ENCODE measurements at regions not wholly inside any gene's neighbourhood (a gene's known extent, or its start where the extent isn't known, plus 50 kb on each side); places are given as distances from the start of the nearest gene placed in this dataset.

GRCh38 chr11:11207428-11207827 is 145.6 kb downstream of the CSNK2A3 start:
- WGBS, 2 experiments (ENCODE audit: extremely low coverage in 1 of 2, insufficient coverage in 1 of 2, insufficient read length in 1 of 2, insufficient replicate concordance in 2 of 2, low coverage in 1 of 2, low lambda C conversion rate in 2 of 2, missing lambda C conversion rate in 1 of 2): 86% methylated on average over 3 of the region's 3 CpGs; no CpG with 5 or more reads in 1 of the 2 experiments
- H3K18ac ChIP-seq (ENCODE audit: extremely low read depth, low read length): no peak overlapping the region
- H2BK5ac ChIP-seq (ENCODE audit: low read depth, low read length): no peak overlapping the region
- no peak overlapping the region for H3K23ac ChIP-seq (ENCODE audit: insufficient read length)
- H3K36me3 ChIP-seq (ENCODE audit: control insufficient read depth in 2 of 4, insufficient read depth in 4 of 4, low read length in 3 of 4): no peaks in the 10 kb centered on the region
- no peak overlapping the region for H4K8ac ChIP-seq (ENCODE audit: extremely low read depth, insufficient read depth, low read length)
- TF ChIP-seq, protein P1, sequence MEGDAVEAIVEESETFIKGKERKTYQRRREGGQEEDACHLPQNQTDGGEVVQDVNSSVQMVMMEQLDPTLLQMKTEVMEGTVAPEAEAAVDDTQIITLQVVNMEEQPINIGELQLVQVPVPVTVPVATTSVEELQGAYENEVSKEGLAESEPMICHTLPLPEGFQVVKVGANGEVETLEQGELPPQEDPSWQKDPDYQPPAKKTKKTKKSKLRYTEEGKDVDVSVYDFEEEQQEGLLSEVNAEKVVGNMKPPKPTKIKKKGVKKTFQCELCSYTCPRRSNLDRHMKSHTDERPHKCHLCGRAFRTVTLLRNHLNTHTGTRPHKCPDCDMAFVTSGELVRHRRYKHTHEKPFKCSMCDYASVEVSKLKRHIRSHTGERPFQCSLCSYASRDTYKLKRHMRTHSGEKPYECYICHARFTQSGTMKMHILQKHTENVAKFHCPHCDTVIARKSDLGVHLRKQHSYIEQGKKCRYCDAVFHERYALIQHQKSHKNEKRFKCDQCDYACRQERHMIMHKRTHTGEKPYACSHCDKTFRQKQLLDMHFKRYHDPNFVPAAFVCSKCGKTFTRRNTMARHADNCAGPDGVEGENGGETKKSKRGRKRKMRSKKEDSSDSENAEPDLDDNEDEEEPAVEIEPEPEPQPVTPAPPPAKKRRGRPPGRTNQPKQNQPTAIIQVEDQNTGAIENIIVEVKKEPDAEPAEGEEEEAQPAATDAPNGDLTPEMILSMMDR (IDR thresholded peaks at IDR 0.05; ENCODE audit: control extremely low read depth in 1 of 3, insufficient read depth in 1 of 3, low read depth in 1 of 3, low read length in 3 of 3): peak in 2 of 3 experiments; percentile 16 to 27; a peak in 2 of 4 replicates
- TF ChIP-seq ATF2 (IDR thresholded peaks at IDR 0.05; ENCODE audit: low read length) (no peak), RAD21 (IDR thresholded peaks at IDR 0.05 in 1 of 2, conservative IDR thresholded peaks at IDR 0.05 in 1 of 2; ENCODE audit: low read depth in 2 of 2, low read length in 2 of 2) (peak; percentile 35; a peak in 3 of 4 replicates), HDAC6 (IDR thresholded peaks at IDR 0.05; ENCODE audit: low read depth, low read length) (no peak)
- H3K14ac ChIP-seq (ENCODE audit: insufficient read length): no peak overlapping the region
- H3K4me1 ChIP-seq (replicated peaks in 1 of 4; ENCODE audit: control insufficient read depth in 3 of 4, insufficient read depth in 4 of 4, low read length in 3 of 4): no peaks in the 10 kb centered on the region
- no peak overlapping the region for H2AFZ ChIP-seq (ENCODE audit: low read length)
- no peak for FAIRE-seq
- H3K4me3 ChIP-seq (ENCODE audit: extremely low read depth in 1 of 4, insufficient read depth in 2 of 4, low read depth in 3 of 4, low read length in 4 of 4): no peak overlapping the region
- H3K23me2 ChIP-seq (ENCODE audit: low read depth, low read length): no peaks in the 10 kb centered on the region
- H3K56ac ChIP-seq (replicated peaks; ENCODE audit: insufficient read length, low read depth, low read length): no peak overlapping the region
- ChIA-PET CTCF (ENCODE audit: partially characterized antibody) (interaction anchor here (0.8 to 1.8 kb wide), 10 partner anchors 11 to 183 kb away, joined by 3 to 6 read pairs (median 3); no protein-coding TSS in a partner anchor), POLR2A (ENCODE audit: partially characterized antibody) (no interaction called here)
- no peak for DNase-seq (ENCODE audit: low read depth in 1 of 2, low spot score in 2 of 2)
- no peak overlapping the region for H2AK5ac ChIP-seq (ENCODE audit: low read depth, low read length)
- peaks cover under 1 to 2% of the 10 kb centered on the region in 2 experiments; a peak in 2 of 4 replicates for H3K9me3 ChIP-seq (ENCODE audit: insufficient read depth in 2 of 2, low read depth in 1 of 2, low read length in 1 of 2)
- H2BK20ac ChIP-seq (ENCODE audit: low read length): no peak overlapping the region
- no peaks in the 10 kb centered on the region for H4K20me1 ChIP-seq (replicated peaks in 1 of 2; ENCODE audit: control insufficient read depth in 1 of 2, insufficient read depth in 2 of 2, low read length in 2 of 2)
- H3K79me1 ChIP-seq (ENCODE audit: low read depth, low read length): no peaks in the 10 kb centered on the region
- H2BK120ac ChIP-seq (replicated peaks; ENCODE audit: low read depth, low read length): no peak overlapping the region
- no peak overlapping the region for H4K5ac ChIP-seq (ENCODE audit: insufficient read length, low read depth, low read length)
- H3K4ac ChIP-seq (replicated peaks; ENCODE audit: insufficient read length, low read depth, low read length): no peak overlapping the region
- no peak overlapping the region for H2BK12ac ChIP-seq (ENCODE audit: low read depth, low read length)
- no peak overlapping the region for H4K91ac ChIP-seq (replicated peaks; ENCODE audit: insufficient read length, low read length)
- H3K27me3 ChIP-seq (replicated peaks in 1 of 4; ENCODE audit: control insufficient read depth in 3 of 4, extremely low read depth in 1 of 4, insufficient read depth in 3 of 4, low read length in 3 of 4): no peaks in the 10 kb centered on the region
- no peak overlapping the region for H3K27ac ChIP-seq (ENCODE audit: low read depth, low read length)
- no peak overlapping the region for H2BK15ac ChIP-seq (ENCODE audit: low read length)
- H3K4me2 ChIP-seq (ENCODE audit: insufficient read depth in 1 of 2, low read depth in 2 of 2, low read length in 2 of 2): no peak overlapping the region
- no peak overlapping the region for H3K9ac ChIP-seq (replicated peaks in 1 of 4; ENCODE audit: extremely low read depth in 1 of 4, low read depth in 3 of 4, low read length in 3 of 4)
- no peaks in the 10 kb centered on the region for H3K79me2 ChIP-seq (ENCODE audit: control insufficient read depth in 1 of 2, insufficient read depth in 2 of 2, low read length in 2 of 2)

All from H1 (cell line).